Memory B cell (primary cell): ENCODE measurements at regions not wholly inside any gene's neighbourhood (a gene's known extent, or its start where the extent isn't known, plus 50 kb on each side); places are given as distances from the start of the nearest gene placed in this dataset.
"Not testable (repeated sequence)": the region's sequence is repeated elsewhere in the genome, so short reads cannot be mapped to it uniquely, and the experiment has no call there.

ENCODE experiments used
- ATAC-seq: fragments of 150-1000 bp; cut with Tn5 transposase; 2 replicates; pipeline ENCODE4 v1.10.0; 2021; ENCODE audit warnings: low read depth, mild to moderate bottlenecking, moderate library complexity
- DNase-seq, 2 donors: peaks; one replicate each; pipeline ENCODE4 v3.0.0; 2022; ENCODE audit warnings: low spot score in 2 of 2
- H3K27ac Mint-ChIP-seq: one replicate; pipeline ENCODE4 v1.8.0; 2022; ENCODE audit warnings: mild to moderate bottlenecking, moderate library complexity, mixed read lengths
- H3K27me3 Mint-ChIP-seq: one replicate; pipeline ENCODE4 v1.8.0; 2022; ENCODE audit warnings: mixed read lengths
- H3K36me3 Mint-ChIP-seq: one replicate; pipeline ENCODE4 v1.8.0; 2022; ENCODE audit warnings: mild to moderate bottlenecking, mixed read lengths
- H3K4me1 Mint-ChIP-seq: one replicate; pipeline ENCODE4 v1.8.0; 2022; ENCODE audit warnings: mixed read lengths
- H3K4me3 Mint-ChIP-seq: one replicate; pipeline ENCODE4 v1.8.0; 2022; ENCODE audit warnings: mild to moderate bottlenecking, moderate library complexity, mixed read lengths
- H3K9me3 Mint-ChIP-seq: one replicate; pipeline ENCODE4 v1.8.0; 2022; ENCODE audit warnings: mixed read lengths

DNA sequence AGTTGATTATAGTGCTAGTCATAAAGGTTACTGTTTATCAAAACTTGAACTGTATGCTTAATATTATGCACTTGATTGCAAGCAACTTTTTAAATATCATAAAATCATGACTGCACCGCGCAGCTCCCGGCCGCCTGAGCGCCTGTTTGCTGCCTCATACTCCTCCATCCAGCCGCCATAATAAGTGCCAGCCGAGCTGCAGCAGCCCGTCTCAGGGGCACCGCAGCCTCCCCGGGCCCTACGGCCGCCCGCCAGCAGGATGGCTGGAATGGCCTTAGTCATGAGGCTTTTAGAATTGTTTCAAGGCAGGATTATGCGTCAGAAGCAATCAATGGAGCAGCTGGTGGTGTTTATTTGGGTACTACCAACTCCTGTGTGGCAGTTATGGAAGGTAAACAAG lies 337.2 kb downstream of the PAX3 start:
- Mint-ChIP-seq H3K4me3 (no peak overlapping the region), H3K27ac (no peak overlapping the region), H3K9me3 (no peaks in the 10 kb centered on the region), H3K27me3 (no peaks in the 10 kb centered on the region), H3K36me3 (no peaks in the 10 kb centered on the region), H3K4me1 (no peaks in the 10 kb centered on the region)
- DNase-seq, result no peak
- ATAC-seq, result no peak

DNA sequence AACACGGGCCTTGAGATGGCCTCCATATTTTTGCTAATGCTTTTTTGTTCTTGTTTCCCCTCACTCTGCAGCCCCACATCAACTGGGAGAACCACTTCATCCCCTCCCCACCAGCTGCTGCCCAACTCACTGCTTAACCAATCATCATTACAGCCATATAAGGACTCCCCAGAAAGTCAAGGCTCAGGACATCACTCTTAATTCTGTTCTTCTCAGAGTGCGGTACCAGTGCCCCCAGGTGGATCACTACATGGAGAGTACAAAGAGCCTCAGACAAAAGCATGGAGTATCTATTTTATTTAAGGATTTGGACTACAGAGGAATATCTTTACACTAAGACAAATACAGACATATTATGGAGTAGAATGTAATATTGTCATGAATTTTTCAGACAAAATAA lies 340.6 kb downstream of the PAX3 start:
- no peak overlapping the region for H3K27ac Mint-ChIP-seq
- no peak overlapping the region for H3K4me3 Mint-ChIP-seq
- H3K36me3 Mint-ChIP-seq, result no peaks in the 10 kb centered on the region
- no peaks in the 10 kb centered on the region for H3K4me1 Mint-ChIP-seq
- DNase-seq, result no peak
- H3K27me3 Mint-ChIP-seq, result no peaks in the 10 kb centered on the region
- ATAC-seq, result no peak
- peaks cover 1% of the 10 kb centered on the region for H3K9me3 Mint-ChIP-seq

DNA sequence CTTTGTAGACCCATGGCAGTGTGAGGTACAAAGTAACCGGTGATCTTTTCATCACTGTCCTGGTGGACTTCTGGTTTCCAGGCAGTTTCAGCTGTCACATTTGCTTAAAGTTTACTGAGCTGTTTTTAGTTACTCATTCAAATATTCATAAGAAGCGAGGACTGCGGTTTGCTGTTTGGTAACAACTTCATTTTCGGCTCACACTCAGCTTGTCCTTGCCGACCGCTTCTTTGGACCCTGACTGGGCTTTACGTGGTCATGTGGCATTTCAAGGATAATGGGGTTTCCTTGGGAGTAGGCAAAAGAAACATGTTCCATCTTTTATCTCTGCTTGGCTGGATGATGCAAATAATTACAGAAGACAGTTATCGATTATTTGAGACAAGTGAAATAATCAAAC lies 350.7 kb downstream of the PAX3 start:
- H3K4me1 Mint-ChIP-seq, result no peaks in the 10 kb centered on the region
- no peaks in the 10 kb centered on the region for H3K27me3 Mint-ChIP-seq
- H3K27ac Mint-ChIP-seq, result no peak overlapping the region
- no peaks in the 10 kb centered on the region for H3K36me3 Mint-ChIP-seq
- H3K4me3 Mint-ChIP-seq, result no peak overlapping the region
- H3K9me3 Mint-ChIP-seq, result no peaks in the 10 kb centered on the region
- ATAC-seq, result no peak
- no peak for DNase-seq

DNA sequence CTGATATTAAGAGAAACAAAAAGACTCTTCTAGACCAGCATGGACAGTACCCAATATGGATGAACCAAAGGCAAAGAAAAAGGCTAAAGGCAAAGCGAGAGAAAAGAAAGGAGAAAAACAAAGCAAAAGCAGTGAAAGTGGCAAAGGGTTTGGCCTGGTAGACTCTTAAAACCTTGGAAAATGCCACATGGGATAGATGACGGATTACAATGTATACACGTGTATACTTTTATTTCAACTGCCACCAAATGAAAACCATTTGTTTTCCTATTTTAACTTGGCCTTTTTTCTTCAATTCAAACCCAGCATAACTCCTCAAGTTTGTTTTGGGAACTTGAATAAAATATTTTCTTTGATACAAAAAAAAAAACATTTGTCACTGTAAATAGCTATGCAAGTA lies 354.3 kb downstream of the PAX3 start:
- H3K4me3 Mint-ChIP-seq, H3K27me3 Mint-ChIP-seq, H3K36me3 Mint-ChIP-seq, H3K27ac Mint-ChIP-seq, H3K4me1 Mint-ChIP-seq, DNase-seq, ATAC-seq, H3K9me3 Mint-ChIP-seq: not testable (repeated sequence)

DNA sequence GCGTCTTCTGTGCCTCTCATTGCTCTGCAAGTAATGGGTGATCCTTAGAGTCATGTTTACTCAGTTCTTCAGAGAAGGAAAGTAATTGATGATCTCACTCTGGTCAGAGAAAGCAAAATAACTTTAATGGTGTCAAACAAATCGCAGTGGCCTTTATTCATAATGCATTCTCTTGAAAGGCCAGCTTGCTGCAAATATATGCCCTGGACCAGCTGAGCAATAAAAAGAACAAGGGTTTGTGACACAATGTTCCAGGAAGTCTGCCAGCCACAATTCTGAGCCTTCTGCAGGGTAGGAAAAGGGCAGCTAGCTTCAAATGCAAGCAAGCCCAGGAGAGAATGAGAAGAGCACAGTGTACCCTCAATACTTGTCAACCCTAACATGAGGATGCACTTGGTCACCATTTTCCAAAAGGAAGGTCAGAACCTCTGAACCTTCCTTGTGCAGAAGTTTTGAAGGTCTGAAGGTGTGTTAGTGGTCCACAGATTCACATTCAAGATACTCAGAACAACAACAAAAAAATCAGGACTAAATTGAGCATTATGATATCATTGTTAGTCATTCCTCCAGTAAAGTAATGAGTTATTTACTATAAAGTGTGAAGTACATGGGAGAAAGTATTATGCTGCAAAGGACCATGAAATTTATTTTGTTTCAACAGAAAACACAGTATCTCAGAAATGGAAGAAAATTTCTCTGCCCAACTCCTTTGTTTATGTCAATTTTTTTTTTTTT lies 355.6 kb downstream of the PAX3 start:
- no peaks in the 10 kb centered on the region for H3K36me3 Mint-ChIP-seq
- no peak for ATAC-seq
- no peak overlapping the region for H3K27ac Mint-ChIP-seq
- H3K27me3 Mint-ChIP-seq, result peaks cover 2% of the 10 kb centered on the region
- no peaks in the 10 kb centered on the region for H3K9me3 Mint-ChIP-seq
- H3K4me1 Mint-ChIP-seq, result no peaks in the 10 kb centered on the region
- H3K4me3 Mint-ChIP-seq, result no peak overlapping the region
- no peak for DNase-seq

DNA sequence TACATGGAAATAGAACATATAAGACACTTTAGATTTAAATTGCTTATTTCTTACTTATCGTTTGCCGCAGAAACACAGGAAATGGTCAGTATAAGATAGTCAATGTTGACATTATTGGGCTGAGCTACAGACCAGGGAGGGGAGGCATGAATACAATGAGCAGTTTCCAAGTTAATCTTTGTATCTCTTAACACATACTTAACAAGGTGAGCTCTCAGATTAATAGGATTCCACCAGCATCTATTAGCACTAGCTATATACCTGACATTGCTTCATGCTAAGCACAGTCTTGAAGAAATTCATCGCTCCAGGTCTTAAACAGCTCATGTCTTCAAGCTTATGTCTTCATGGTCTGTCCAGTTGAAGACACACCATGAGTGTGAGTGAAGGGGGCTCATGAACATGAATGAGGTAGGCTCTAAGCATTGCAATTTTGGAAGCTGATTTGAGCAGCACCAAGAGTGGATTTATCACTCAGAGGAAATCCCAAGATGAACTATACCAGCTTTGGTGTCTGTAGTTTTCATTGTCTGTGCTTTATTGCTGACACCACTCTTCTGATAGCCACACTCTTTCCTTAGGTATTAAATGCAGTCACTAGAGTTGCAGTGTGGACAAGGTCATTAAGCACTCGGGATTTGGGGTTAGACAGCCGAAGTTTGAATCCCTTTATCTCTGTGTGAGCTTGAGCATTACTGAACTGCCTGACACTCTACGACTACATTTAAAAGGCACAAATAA lies 359.3 kb upstream of the EPHA4 start:
- Mint-ChIP-seq H3K4me1 (no peaks in the 10 kb centered on the region), H3K27me3 (no peaks in the 10 kb centered on the region), H3K4me3 (no peak overlapping the region), H3K36me3 (no peaks in the 10 kb centered on the region), H3K9me3 (peaks cover 2% of the 10 kb centered on the region), H3K27ac (no peak overlapping the region)
- no peak for ATAC-seq
- DNase-seq, result no peak

DNA sequence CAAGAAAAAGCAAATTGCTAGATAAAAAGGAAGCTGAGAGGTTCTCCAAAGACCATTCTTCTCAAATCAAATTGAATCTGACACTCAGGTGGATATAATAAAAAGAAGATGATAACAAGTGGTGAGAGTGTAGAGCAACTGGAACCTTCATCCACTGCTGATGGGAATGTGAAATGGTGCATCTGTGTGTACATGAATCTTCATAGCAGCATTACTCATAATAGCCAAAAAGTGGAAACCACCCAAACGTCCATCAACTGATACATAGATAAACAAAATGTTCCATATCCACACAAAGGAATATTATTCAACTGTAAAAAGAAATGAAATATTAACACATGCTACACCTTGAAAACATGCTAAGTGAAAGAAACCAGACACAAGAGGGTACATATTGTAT lies 357.2 kb upstream of the EPHA4 start:
- ATAC-seq (no peak), DNase-seq (no peak)
- H3K4me3 Mint-ChIP-seq, result no peak overlapping the region
- H3K9me3 Mint-ChIP-seq, result peaks cover 2% of the 10 kb centered on the region
- H3K36me3 Mint-ChIP-seq, result no peaks in the 10 kb centered on the region
- no peaks in the 10 kb centered on the region for H3K4me1 Mint-ChIP-seq
- H3K27ac Mint-ChIP-seq, result no peak overlapping the region
- H3K27me3 Mint-ChIP-seq, result no peaks in the 10 kb centered on the region

DNA sequence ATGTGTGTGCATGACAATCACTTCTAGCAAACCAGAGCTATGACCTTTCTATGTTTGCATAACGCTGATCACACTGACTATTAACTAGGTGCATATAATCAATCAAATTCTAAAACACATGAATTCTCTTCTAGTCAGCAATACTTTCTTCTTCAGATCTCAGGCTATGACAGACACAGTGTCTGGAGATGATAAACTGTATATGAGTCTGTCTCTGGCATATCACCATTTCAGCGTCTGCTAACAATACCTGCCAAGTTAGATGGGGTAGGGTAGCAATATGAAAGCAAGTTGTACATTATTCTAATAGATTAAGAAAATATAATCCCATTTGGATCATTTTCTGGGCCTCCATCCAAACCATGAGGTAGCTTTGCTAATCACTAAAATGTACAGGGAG lies 354.2 kb upstream of the EPHA4 start:
- Mint-ChIP-seq H3K9me3 (peaks cover 2% of the 10 kb centered on the region), H3K4me1 (no peaks in the 10 kb centered on the region), H3K27ac (no peak overlapping the region), H3K36me3 (no peaks in the 10 kb centered on the region), H3K27me3 (no peaks in the 10 kb centered on the region), H3K4me3 (no peak overlapping the region)
- no peak for ATAC-seq
- DNase-seq, result no peak

DNA sequence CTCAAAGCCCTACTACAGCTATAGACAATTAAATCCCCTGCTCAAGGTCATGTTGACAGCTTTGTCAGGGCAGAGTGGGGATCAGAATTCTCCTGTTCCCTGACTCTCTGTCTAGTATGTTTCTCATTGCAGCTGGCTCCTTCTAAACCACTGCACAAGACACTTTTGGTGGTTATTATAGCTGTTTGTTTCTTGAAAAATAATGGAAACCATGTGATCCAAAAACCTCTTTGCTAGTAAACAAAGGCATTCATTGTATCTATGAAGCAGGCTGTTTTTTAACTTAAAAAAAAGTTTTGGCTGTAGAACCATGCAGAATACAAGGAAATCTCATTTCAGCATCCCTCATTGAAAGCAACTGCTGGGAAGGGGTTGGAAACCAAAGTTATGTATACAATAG lies 352.5 kb upstream of the EPHA4 start:
- DNase-seq (no peak), ATAC-seq (no peak)
- H3K27ac Mint-ChIP-seq, result no peak overlapping the region
- H3K9me3 Mint-ChIP-seq, result peaks cover 2% of the 10 kb centered on the region
- no peaks in the 10 kb centered on the region for H3K36me3 Mint-ChIP-seq
- no peaks in the 10 kb centered on the region for H3K27me3 Mint-ChIP-seq
- no peak overlapping the region for H3K4me3 Mint-ChIP-seq
- H3K4me1 Mint-ChIP-seq, result no peaks in the 10 kb centered on the region

DNA sequence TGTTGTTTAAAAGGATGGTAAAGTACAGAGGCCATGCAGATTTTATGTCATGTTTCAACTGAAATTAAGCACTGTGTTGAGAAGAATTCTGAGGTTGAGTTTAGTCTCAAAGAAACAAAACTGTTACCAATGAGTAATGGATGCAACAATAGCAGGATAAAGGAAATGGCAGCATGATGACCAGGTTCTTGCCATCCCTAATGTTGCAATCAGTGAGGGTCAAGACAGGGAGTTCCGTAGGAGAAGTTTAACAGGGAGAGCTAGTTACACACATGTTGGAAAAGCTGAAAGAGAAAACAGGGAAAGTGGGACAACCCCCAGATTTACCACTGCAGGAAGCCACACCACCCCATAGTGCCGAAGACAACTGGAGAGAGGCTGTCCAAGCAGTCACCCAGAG lies 343.8 kb upstream of the EPHA4 start:
- no peaks in the 10 kb centered on the region for H3K36me3 Mint-ChIP-seq
- DNase-seq (no peak), ATAC-seq (no peak)
- no peak overlapping the region for H3K4me3 Mint-ChIP-seq
- H3K27ac Mint-ChIP-seq, result no peak overlapping the region
- H3K27me3 Mint-ChIP-seq, result no peaks in the 10 kb centered on the region
- no peaks in the 10 kb centered on the region for H3K4me1 Mint-ChIP-seq
- no peaks in the 10 kb centered on the region for H3K9me3 Mint-ChIP-seq

DNA sequence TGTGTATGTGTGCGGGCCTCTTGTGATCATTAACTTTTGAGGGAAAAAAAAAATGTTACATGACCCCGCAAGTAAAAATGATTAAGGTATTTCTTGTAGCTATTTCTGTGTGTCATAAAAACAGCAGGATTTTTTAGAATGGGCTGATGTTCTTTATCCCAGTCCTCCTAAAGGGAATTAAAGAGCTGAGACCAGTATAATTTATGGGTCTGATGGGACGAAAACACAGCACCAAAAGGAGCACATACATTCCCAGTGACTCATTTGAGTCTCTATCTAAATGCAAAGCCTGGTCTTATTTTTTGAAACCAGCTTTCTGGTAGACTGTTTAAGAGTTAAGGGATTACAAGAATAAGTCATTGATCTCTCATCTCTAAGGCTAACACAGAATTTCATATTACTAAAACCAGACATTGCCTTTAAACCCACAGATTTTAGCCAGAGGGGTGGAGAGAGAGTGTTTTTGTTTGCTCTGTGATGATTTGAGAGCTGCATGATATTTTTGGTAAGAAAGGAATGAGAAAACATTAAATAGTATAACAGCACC lies 342.3 kb upstream of the EPHA4 start:
- no peaks in the 10 kb centered on the region for H3K27me3 Mint-ChIP-seq
- no peaks in the 10 kb centered on the region for H3K4me1 Mint-ChIP-seq
- no peaks in the 10 kb centered on the region for H3K36me3 Mint-ChIP-seq
- no peak overlapping the region for H3K4me3 Mint-ChIP-seq
- ATAC-seq, result no peak
- H3K9me3 Mint-ChIP-seq, result no peaks in the 10 kb centered on the region
- no peak for DNase-seq
- no peak overlapping the region for H3K27ac Mint-ChIP-seq

DNA sequence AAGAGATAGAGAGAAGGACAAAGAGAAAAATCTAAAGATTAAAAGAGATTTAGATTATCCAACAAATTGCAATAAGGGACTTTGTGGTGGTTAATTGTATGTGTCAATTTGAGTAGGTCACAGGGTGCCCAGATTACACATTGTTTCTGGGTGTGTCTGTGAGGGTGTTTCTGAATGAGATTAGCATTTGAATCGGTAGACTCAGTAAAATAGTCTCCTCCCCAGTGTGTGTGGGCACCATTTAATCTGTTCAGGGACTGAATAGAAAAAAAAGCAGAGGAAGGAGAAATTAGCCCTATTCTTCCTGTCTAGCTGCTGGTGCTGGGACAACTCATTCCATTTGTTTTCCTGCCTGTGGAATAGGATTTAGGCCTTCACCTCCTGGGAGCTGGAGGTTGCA lies 339.8 kb upstream of the EPHA4 start:
- ATAC-seq, result no peak
- H3K36me3 Mint-ChIP-seq, result no peaks in the 10 kb centered on the region
- H3K27me3 Mint-ChIP-seq, result no peaks in the 10 kb centered on the region
- H3K27ac Mint-ChIP-seq, result no peak overlapping the region
- DNase-seq, result no peak
- no peaks in the 10 kb centered on the region for H3K4me1 Mint-ChIP-seq
- H3K9me3 Mint-ChIP-seq, result no peaks in the 10 kb centered on the region
- no peak overlapping the region for H3K4me3 Mint-ChIP-seq

DNA sequence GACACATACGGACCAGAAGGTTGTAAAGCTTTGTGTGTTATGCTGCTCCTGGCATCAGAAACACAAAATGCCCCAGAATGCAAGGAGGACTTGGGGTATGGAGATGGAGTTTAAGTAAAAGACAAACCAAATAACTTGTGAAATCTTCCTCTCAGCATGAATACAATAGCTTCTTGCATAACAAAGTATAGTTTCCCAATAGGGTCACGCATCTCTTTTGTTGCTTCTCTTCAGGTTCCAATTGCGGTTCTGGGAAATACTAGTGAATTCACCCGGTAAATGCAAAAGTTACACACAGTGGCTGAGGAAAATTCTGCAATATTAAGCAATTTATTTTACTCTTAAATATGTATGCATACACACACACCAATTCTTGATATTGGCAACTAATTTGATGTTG lies 339.2 kb upstream of the EPHA4 start:
- Mint-ChIP-seq H3K4me1 (no peaks in the 10 kb centered on the region), H3K4me3 (no peak overlapping the region), H3K27ac (no peak overlapping the region), H3K36me3 (no peaks in the 10 kb centered on the region), H3K9me3 (no peaks in the 10 kb centered on the region), H3K27me3 (no peaks in the 10 kb centered on the region)
- ATAC-seq, result no peak
- DNase-seq, result no peak

DNA sequence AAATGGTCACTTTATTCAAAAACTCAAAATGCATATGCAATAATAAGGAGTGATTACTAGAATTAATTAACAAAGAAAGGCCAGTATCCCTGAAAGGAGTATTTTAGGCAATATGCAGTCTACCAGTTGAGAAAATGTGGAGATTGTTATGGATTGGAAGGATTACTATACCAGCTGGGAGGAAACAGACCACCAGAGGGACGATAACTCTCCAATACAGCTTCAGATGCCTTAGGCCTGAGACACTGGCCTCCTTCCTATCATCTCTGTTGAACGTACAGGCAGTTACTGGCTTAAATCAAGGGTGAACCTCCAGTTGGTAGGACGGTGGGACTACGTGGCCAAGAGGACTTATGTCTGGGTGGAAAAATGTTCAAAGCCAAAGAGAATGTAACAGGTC lies 336.4 kb upstream of the EPHA4 start:
- Mint-ChIP-seq H3K27me3 (no peaks in the 10 kb centered on the region), H3K4me1 (no peaks in the 10 kb centered on the region), H3K27ac (no peak overlapping the region), H3K36me3 (no peaks in the 10 kb centered on the region), H3K9me3 (peaks cover 2% of the 10 kb centered on the region), H3K4me3 (no peak overlapping the region)
- DNase-seq, result no peak
- no peak for ATAC-seq

DNA sequence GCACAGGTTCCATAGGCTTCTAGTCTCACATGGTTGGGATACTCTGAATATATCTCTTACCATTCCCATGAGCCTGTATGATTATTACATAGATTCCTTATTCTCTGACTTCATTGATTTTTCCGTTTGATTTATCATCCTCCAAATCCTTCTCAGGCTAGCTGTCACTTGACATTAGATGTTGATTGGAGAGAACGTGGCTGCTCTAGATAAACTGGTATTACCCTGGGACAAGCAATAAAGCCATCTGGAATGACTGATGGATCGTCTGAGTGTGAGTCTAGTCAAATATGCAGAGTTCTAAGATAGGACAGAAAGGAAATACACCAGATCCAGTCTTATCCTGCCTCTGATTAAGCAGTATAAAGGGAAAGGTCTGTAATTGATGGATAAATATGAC lies 325.6 kb upstream of the EPHA4 start:
- Mint-ChIP-seq H3K9me3 (peaks cover 4% of the 10 kb centered on the region), H3K36me3 (no peaks in the 10 kb centered on the region)

More for the DNA sequence above, 325.6 kb upstream of the EPHA4 start:
- no peak overlapping the region for H3K27ac Mint-ChIP-seq
- H3K4me1 Mint-ChIP-seq, result no peaks in the 10 kb centered on the region
- DNase-seq (no peak), ATAC-seq (no peak)
- no peak overlapping the region for H3K4me3 Mint-ChIP-seq
- H3K27me3 Mint-ChIP-seq, result peaks cover 2% of the 10 kb centered on the region
